Stomach (tissue), 8 donors: ENCODE measurements at regions not wholly inside any gene's neighbourhood (a gene's known extent, or its start where the extent isn't known, plus 50 kb on each side); places are given as distances from the start of the nearest gene placed in this dataset.

Source experiments
- DNase-seq, 2 donors: peaks; one replicate each; pipeline versions ENCODE4 v3.0.0 to v3.0.0-alpha.2; 2013 to 2019
- H3K27ac ChIP-seq, 5 donors: fragments of 200-600 bp in 4 of 5; sonication (generic) in 4 of 5; one replicate each; pipeline ENCODE4 v1.5.1; 2013 to 2019; ENCODE audit warnings: mild to moderate bottlenecking in 1 of 5, moderate library complexity in 1 of 5
- H3K27me3 ChIP-seq, 3 donors: fragments of 200-600 bp; sonication (generic); one replicate each; pipeline ENCODE4 v1.5.1; 2017 to 2019; ENCODE audit warnings: mixed run types in 1 of 3
- H3K36me3 ChIP-seq, 4 donors: fragments of 200-600 bp; sonication (generic); 1 replicate in 3 of 4; 2 replicates in 1 of 4; pipeline ENCODE4 v1.5.1; 2016 to 2019
- H3K4me1 ChIP-seq, 4 donors: fragments of 200-600 bp; sonication (generic); one replicate each; pipeline ENCODE4 v1.5.1; 2016 to 2019
- H3K4me3 ChIP-seq, 4 donors: fragments of 200-600 bp; sonication (generic) in 3 of 4; one replicate each; pipeline ENCODE4 v1.5.1; 2016 to 2019; ENCODE audit warnings: mild to moderate bottlenecking in 1 of 4
- H3K9me3 ChIP-seq, 4 donors: fragments of 200-600 bp; sonication (generic); one replicate each; pipeline ENCODE4 v1.5.1; 2016 to 2019
- CTCF ChIP-seq, 7 experiments: fragments of 450-650 bp in 4 of 7; fragments of 200-600 bp in 3 of 7; sonication (generic) in 3 of 7; IDR thresholded peaks; one replicate each; pipeline ENCODE4 v1.5.1; 2016 to 2019; ENCODE audit warnings: antibody characterized with exemption in 7 of 7, control low read depth in 2 of 7, mild to moderate bottlenecking in 1 of 7
- EP300 ChIP-seq: sonication (generic); formaldehyde crosslinking; IDR thresholded peaks from one replicate; pipeline ENCODE4 v1.6.1; 2017; ENCODE audit warnings: antibody characterized with exemption
- POLR2A ChIP-seq, 4 donors: fragments of 450-650 bp; IDR thresholded peaks; one replicate each; pipeline ENCODE4 v1.6.1; 2016; ENCODE audit warnings: antibody characterized with exemption in 4 of 4, control low read depth in 2 of 4, mild to moderate bottlenecking in 1 of 4, moderate library complexity in 1 of 4
- POLR2AphosphoS5 ChIP-seq, 3 donors: sonication (generic); formaldehyde crosslinking; IDR thresholded peaks; one replicate each; pipeline ENCODE4 v1.6.1; 2016; ENCODE audit warnings: antibody characterized with exemption in 3 of 3
- WGBS, 5 donors: extraction: QIAGEN DNeasy Blood & Tissue Kit in 3 of 5; methylation state at CpG; one replicate each; pipeline versions ENCODE4 v1.1.5 to v1.1.7; 2013 to 2018; 5-methylcytosine and 5-hydroxymethylcytosine counted together
- intact Hi-C: fragments of 100-400 bp; cut with DNase I; formaldehyde crosslinking; loops from one replicate; pipeline ENCODE4 v1.15.1; 2023; ENCODE audit warnings: low total_unique reads
- donor health status: healthy with polysubstance abuse.
- donor health status: Bipolar disorder and iron deficiency.
- donor health status: healthy.

- intact Hi-C loops, result no loop called here
These were observed 249.3 kb upstream of the MYT1L start for GRCh38 chr2:2580341-2580740.

GRCh38 chr2:2579814-2580213 is 248.7 kb upstream of the MYT1L start:
- Histone ChIP-seq H3K9me3 (no peaks in the 10 kb centered on the region), H3K4me1 (peaks cover 0 to 7% (median 0%) of the 10 kb centered on the region in 4 donors), H3K36me3 (no peaks in the 10 kb centered on the region), H3K27me3 (no peaks in the 10 kb centered on the region), H3K4me3 (no peak overlapping the region), H3K27ac (no peak overlapping the region)
- WGBS, 5 donors, result 74 to 80% (median 79%) methylated on average over 8 of the region's 8 CpGs
- no peak for DNase-seq
- TF ChIP-seq CTCF (IDR thresholded peaks at IDR 0.05) (no peak), POLR2A (IDR thresholded peaks at IDR 0.05) (no peak), POLR2AphosphoS5 (IDR thresholded peaks at IDR 0.05) (no peak), EP300 (no peak)
- intact Hi-C loops, result no loop called here

More at GRCh38 chr2:2580341-2580740, 249.3 kb upstream of the MYT1L start:
- Histone ChIP-seq H3K27me3 (no peaks in the 10 kb centered on the region), H3K9me3 (no peaks in the 10 kb centered on the region), H3K36me3 (no peaks in the 10 kb centered on the region), H3K27ac (no peak overlapping the region), H3K4me1 (peaks cover 0 to 7% (median 0%) of the 10 kb centered on the region in 4 donors), H3K4me3 (no peak overlapping the region)
- DNase-seq, result peak in 1 of 2 donors; percentile 4
- TF ChIP-seq CTCF (IDR thresholded peaks at IDR 0.05) (no peak), POLR2A (IDR thresholded peaks at IDR 0.05) (no peak), EP300 (no peak), POLR2AphosphoS5 (IDR thresholded peaks at IDR 0.05) (no peak)
- WGBS, 5 donors, result 79 to 96% (median 90%) methylated on average over 19 of the region's 19 CpGs

- TF ChIP-seq CTCF (IDR thresholded peaks at IDR 0.05), result no peak
- no peak for TF ChIP-seq POLR2A (IDR thresholded peaks at IDR 0.05)
- TF ChIP-seq EP300, result no peak
- TF ChIP-seq POLR2AphosphoS5 (IDR thresholded peaks at IDR 0.05), result no peak
- Histone ChIP-seq H3K4me3 (no peak overlapping the region), H3K36me3 (no peaks in the 10 kb centered on the region), H3K27me3 (no peaks in the 10 kb centered on the region), H3K9me3 (no peaks in the 10 kb centered on the region), H3K27ac (no peak overlapping the region), H3K4me1 (peaks cover 0 to 7% (median 0%) of the 10 kb centered on the region in 4 donors)
- intact Hi-C loops, result no loop called here
- peak; percentile 25 to 65 for DNase-seq
- 61 to 67% (median 65%) methylated on average over 17 of the region's 17 CpGs for WGBS, 5 donors
These were observed 246.3 kb upstream of the MYT1L start for GRCh38 chr2:2577407-2577831.

GRCh38 chr2:2575870-2576386 is 244.9 kb upstream of the MYT1L start:
- Histone ChIP-seq H3K27me3 (no peaks in the 10 kb centered on the region), H3K4me3 (no peak overlapping the region), H3K27ac (no peak overlapping the region), H3K9me3 (no peaks in the 10 kb centered on the region), H3K4me1 (peaks cover 0 to 7% (median 0%) of the 10 kb centered on the region in 4 donors), H3K36me3 (no peaks in the 10 kb centered on the region)
- no peak for TF ChIP-seq POLR2AphosphoS5 (IDR thresholded peaks at IDR 0.05)
- TF ChIP-seq CTCF (IDR thresholded peaks at IDR 0.05), result no peak
- TF ChIP-seq POLR2A (IDR thresholded peaks at IDR 0.05), result no peak
- TF ChIP-seq EP300, result no peak
- DNase-seq, result no peak
- WGBS, 5 donors, result 76 to 88% (median 84%) methylated on average over 5 of the region's 5 CpGs
- intact Hi-C loops, result no loop called here
